ENCODE measurements at regions not wholly inside any gene's neighbourhood (a gene's known extent, or its start where the extent isn't known, plus 50 kb on each side); places are given as distances from the start of the nearest gene placed in this dataset.

- Histone ChIP-seq H3K27ac (no peak overlapping the region), H3K4me1 (no peaks in the 10 kb centered on the region), H3K36me3 (no peaks in the 10 kb centered on the region), H3K4me3 (no peak overlapping the region), H3K27me3 (no peaks in the 10 kb centered on the region), H3K9me3 (no peaks in the 10 kb centered on the region)
- WGBS (ENCODE audit: insufficient coverage, low coverage, low lambda C conversion rate, missing lambda C conversion rate): 53% methylated on average over 5 of the region's 10 CpGs
- no peak for DNase-seq
- TF ChIP-seq CTCF (IDR thresholded peaks at IDR 0.05) (no peak), POLR2A (IDR thresholded peaks at IDR 0.05) (no peak)
- intact Hi-C loops (cut with DNase I): no loop called here
- ATAC-seq: no peak
Observed at GRCh38 chr7:98703916-98704315, 86.8 kb downstream of the NPTX2 start.

- no peak overlapping the region for H3K4me3 ChIP-seq
- H3K4me1 ChIP-seq: no peaks in the 10 kb centered on the region
- no peaks in the 10 kb centered on the region for H3K36me3 ChIP-seq
- 33% methylated on average over 12 of the region's 14 CpGs for WGBS (ENCODE audit: insufficient coverage, low coverage, low lambda C conversion rate, missing lambda C conversion rate)
- intact Hi-C loops (cut with DNase I): no loop called here
- no peaks in the 10 kb centered on the region for H3K9me3 ChIP-seq
- H3K27me3 ChIP-seq: no peaks in the 10 kb centered on the region
- TF ChIP-seq CTCF (IDR thresholded peaks at IDR 0.05) (no peak), POLR2A (IDR thresholded peaks at IDR 0.05) (no peak)
- ATAC-seq (no peak), DNase-seq (no peak)
- no peak overlapping the region for H3K27ac ChIP-seq
Observed at GRCh38 chr7:98705626-98706025, 88.5 kb downstream of the NPTX2 start.

- intact Hi-C loops (cut with DNase I): no loop called here
- TF ChIP-seq CTCF (IDR thresholded peaks at IDR 0.05) (no peak), POLR2A (IDR thresholded peaks at IDR 0.05) (no peak)
- DNase-seq (no peak), ATAC-seq (no peak)
- Histone ChIP-seq H3K4me1 (no peaks in the 10 kb centered on the region), H3K27ac (no peak overlapping the region), H3K36me3 (no peaks in the 10 kb centered on the region), H3K4me3 (no peak overlapping the region), H3K27me3 (no peaks in the 10 kb centered on the region), H3K9me3 (no peaks in the 10 kb centered on the region)
- whole genome bisulfite sequencing (ENCODE audit: insufficient coverage, low coverage, low lambda C conversion rate, missing lambda C conversion rate): 62% methylated on average over 4 of the region's 4 CpGs
Observed at GRCh38 chr7:98707076-98707475, 90.0 kb downstream of the NPTX2 start.

GRCh38 chr7:98711945-98712344 lies 94.9 kb downstream of the NPTX2 start:
- Histone ChIP-seq H3K36me3 (no peaks in the 10 kb centered on the region), H3K27ac (no peak overlapping the region), H3K27me3 (no peaks in the 10 kb centered on the region), H3K9me3 (no peaks in the 10 kb centered on the region), H3K4me1 (no peaks in the 10 kb centered on the region), H3K4me3 (no peak overlapping the region)
- 57% methylated on average over 5 of the region's 10 CpGs for WGBS (ENCODE audit: insufficient coverage, low coverage, low lambda C conversion rate, missing lambda C conversion rate)
- TF ChIP-seq CTCF (IDR thresholded peaks at IDR 0.05): no peak
- no peak for TF ChIP-seq POLR2A (IDR thresholded peaks at IDR 0.05)
- DNase-seq (no peak), ATAC-seq (no peak)
- intact Hi-C loops (cut with DNase I): no loop called here

GRCh38 chr7:98713165-98713810 lies 96.2 kb downstream of the NPTX2 start:
- no peak for ATAC-seq
- no peak for TF ChIP-seq POLR2A (IDR thresholded peaks at IDR 0.05)
- TF ChIP-seq CTCF (IDR thresholded peaks at IDR 0.05): no peak
- Histone ChIP-seq H3K9me3 (no peaks in the 10 kb centered on the region), H3K27me3 (no peaks in the 10 kb centered on the region), H3K27ac (no peak overlapping the region), H3K36me3 (no peaks in the 10 kb centered on the region), H3K4me1 (no peaks in the 10 kb centered on the region), H3K4me3 (no peak overlapping the region)
- intact Hi-C loops (cut with DNase I): no loop called here
- 29% methylated on average over 6 of the region's 6 CpGs for WGBS (ENCODE audit: insufficient coverage, low coverage, low lambda C conversion rate, missing lambda C conversion rate)
- DNase-seq: no peak
